GM12874 (cell line): ENCODE measurements at regions not wholly inside any gene's neighbourhood (a gene's known extent, or its start where the extent isn't known, plus 50 kb on each side); places are given as distances from the start of the nearest gene placed in this dataset.
A peak's percentile ranks its signal among the peaks of the same experiment; 100 is the strongest.

Experiments
- TF ChIP-seq, protein P1 (sequence below): IDR thresholded peaks from 2 replicates; pipeline ENCODE4 v1.5.1; 2011; ENCODE audit warnings: low read depth, mild to moderate bottlenecking, control low read depth, low read length, moderate library complexity; ENCODE audit not compliant: insufficient read depth

DNA sequence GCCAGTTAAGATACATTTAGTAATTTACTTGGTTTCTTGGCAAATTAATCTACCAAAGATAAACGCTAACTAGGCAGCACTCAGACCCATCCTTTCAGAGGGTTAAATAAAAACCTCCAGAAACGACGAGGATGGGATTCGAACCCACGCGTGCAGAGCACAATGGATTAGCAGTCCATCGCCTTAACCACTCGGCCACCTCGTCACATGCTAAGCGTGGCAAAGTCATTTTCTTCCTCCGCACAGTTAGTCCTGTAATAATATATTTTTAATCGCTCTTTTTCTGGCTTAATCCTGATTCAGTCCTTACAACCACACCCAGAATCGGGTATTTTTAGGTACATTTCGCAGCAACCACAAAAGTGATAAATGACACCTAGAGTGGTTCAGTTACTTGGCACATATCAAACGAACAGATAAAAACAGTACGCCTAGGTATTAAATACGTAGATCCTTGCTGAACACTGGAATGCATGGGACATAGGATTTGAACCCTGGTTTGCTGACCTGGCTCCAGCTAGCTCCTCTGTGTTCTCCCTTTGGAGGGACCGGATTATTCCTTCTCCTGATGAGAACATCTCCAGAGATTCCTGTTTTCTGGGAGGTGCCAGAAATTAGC lies 71.6 kb downstream of the GPX5 start:
- TF ChIP-seq, protein P1, sequence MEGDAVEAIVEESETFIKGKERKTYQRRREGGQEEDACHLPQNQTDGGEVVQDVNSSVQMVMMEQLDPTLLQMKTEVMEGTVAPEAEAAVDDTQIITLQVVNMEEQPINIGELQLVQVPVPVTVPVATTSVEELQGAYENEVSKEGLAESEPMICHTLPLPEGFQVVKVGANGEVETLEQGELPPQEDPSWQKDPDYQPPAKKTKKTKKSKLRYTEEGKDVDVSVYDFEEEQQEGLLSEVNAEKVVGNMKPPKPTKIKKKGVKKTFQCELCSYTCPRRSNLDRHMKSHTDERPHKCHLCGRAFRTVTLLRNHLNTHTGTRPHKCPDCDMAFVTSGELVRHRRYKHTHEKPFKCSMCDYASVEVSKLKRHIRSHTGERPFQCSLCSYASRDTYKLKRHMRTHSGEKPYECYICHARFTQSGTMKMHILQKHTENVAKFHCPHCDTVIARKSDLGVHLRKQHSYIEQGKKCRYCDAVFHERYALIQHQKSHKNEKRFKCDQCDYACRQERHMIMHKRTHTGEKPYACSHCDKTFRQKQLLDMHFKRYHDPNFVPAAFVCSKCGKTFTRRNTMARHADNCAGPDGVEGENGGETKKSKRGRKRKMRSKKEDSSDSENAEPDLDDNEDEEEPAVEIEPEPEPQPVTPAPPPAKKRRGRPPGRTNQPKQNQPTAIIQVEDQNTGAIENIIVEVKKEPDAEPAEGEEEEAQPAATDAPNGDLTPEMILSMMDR: no peak

DNA sequence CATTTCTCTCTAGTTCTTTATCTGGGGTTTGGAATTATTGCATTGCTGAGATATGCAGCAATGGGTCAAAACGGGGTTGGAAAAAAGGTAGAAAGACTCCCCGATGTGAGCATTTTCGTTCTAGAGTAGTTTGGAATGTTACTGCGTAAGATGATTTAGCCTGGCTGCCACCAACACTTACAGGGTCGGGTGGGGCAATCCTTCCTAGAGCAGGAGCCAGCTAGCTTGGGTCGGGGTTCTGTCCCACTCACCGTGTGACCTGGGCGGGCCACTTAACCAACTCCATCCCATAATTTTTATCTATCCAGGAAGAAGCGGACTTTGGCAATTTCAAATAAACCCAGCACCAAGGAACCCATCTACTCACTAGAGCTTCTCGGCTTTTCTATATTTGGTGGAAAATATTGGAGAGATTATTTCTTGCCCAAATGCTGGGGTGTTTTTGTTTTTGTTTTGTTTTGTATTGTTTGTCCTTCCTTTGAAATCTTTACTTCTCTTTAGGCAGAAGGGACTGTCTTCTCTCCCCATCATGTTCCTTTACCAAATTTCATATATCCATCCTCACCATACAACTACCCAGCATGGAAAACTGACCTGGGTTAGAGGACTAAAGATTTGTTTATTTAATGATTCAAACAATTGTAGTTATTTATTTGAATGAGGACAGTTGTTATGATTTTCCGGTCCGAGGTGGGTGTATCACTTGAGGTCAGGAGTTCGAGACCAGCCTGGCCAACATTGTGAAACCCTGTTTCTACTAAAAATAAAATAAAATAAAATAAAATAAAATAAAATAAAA lies 72.4 kb downstream of the GPX5 start:
- TF ChIP-seq, protein P1: no peak

DNA sequence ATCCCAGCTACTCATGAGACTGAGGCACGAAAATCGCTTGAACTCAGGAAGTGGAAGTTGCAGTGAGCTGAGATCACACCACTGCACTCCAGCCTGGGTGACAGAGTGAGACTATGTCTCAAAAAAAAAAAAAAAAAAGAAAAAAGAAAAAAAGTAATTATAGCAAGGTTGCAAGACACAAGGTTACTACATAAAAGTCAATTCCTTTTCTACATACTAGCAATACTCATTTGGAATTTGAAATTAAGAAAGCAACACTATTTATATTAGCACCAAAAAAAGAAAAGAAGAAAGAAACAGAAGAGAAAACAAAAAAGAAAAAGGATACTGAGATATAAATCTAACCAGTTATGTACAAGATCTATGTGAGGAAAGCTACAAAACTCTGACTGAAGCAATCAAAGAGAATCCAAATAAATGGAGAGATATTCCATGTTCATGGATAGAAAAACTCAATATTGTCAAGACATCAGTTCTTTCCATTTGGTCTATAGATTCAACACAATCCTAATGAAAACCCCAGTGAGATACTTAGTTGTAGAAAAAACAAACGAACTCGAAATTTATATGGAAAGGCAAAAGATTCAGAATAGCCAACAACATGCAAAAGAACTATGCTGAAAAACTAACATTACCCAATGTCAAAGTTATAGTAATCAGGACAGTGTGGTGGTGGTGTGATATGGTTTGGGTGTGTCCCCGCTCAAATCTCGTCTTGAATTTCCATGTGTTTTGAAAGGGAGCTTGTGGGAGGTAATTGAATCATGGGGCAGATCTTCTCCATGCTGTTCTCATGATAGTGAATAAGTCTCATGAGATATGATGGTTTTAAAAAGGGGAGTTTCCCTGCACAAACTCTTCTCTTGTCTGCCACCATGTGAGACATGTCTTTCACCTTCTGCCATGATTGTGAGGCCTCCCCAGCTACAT lies 73.3 kb downstream of the GPX5 start:
- TF ChIP-seq, protein P1: no peak

DNA sequence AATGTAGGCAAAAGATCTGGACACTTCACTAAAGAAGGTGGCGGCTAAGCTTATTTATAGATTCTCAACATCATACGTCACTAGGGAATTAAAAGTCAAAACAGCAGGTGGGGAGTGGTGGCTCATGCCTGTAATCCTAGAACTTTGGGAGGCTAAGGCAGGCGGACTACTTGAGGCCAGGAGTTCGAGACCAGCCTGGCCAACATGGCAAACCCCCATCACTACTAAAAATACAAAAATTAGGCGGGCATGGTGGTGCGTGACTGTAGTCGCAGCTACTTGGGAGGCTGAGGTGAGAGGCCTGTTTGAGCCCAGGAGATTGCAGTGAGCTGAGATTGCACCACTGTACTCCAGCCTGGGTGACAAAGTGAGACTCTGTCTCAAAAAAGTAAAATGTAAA lies 74.6 kb downstream of the GPX5 start:
- TF ChIP-seq, protein P1: no peak

DNA sequence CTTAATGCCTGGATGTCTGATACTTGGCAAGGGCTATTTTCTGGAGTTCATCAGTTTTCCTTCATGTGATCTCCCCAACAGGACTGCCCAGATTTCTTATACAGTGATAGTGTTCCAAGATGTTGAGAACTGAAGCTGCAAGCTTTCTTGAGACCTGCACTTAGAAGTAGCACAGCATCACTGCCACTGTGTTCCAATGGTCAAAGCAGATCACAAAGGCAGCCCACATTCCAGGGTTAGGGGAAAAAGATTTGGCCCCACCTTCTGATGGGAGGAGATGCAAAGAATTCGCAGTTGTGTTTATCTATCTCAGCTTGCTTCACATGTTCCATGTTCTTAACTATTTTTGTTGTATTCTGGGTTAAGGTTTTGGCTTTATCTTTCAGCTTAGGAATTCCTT lies 78.2 kb downstream of the GPX5 start:
- TF ChIP-seq, protein P1: no peak

DNA sequence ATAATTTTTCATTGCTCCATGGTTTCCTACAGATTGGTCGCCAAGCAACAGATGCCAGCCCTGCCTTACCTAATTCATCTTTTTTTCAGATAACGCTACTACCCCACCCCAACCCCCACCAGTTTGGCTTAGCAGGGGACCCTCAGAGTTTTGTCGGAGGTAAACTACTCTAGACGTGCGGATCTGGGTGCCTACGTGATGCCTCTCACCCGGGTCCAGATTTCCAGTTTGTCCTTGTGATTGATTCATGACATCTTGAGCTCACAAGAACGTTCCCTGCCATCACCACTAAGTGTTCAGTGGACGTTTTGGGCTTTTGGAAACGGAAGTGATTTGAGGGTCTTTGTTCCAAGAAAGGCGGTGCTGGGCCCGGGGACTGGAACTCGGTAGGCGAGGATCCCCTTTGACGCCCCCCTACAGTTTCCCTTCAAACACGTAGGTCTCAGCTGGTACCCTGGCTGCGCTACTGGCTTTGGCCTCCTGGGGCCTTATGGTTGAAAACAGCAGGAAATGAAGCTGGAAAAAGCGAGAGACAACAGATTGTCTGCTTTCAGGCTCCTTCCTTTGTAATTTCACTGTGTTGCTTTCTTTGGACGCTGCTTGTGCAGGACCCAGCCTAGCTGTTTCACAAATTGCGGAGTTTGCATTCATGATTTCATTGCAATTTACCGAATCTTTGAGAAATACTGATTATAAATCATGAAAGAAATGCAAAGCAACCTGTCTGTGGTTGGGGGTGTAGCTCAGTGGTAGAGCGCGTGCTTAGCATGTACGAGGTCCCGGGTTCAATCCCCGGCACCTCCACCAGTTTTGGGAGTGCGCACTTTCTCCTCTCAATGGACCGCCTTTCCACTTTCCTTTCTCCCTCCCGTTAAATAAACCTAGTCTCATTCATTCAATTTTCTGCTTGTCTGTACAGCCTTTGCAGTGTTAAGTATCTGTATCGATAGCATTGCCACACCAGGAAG lies 81.0 kb downstream of the GPX5 start:
- TF ChIP-seq, protein P1: peak; percentile 40; the same call in 1 of the 2 replicates
